Neutrophil (primary cell): ENCODE measurements at regions not wholly inside any gene's neighbourhood (a gene's known extent, or its start where the extent isn't known, plus 50 kb on each side); places are given as distances from the start of the nearest gene placed in this dataset.

Source experiments
- H3K27ac ChIP-seq: fragments of 200-600 bp; sonication (generic); 2 replicates; pipeline ENCODE4 v1.5.1; 2016; ENCODE audit warnings: mild to moderate bottlenecking, moderate library complexity
- H3K27me3 ChIP-seq: fragments of 200-600 bp; sonication (generic); 2 replicates; pipeline ENCODE4 v1.6.0; 2016; ENCODE audit warnings: mild to moderate bottlenecking
- H3K36me3 ChIP-seq: fragments of 200-600 bp; sonication (generic); 2 replicates; pipeline ENCODE4 v1.5.1; 2017
- H3K4me1 ChIP-seq, 2 experiments: fragments of 200-600 bp in 1 of 2; sonication (generic) in 1 of 2; 1 replicate in 1 of 2; 2 replicates in 1 of 2; pipeline versions ENCODE4 v1.5.1 to v1.6.1; 2013 to 2016; ENCODE audit warnings: low read depth in 1 of 2, low read length in 1 of 2, mild to moderate bottlenecking in 1 of 2, moderate library complexity in 1 of 2; ENCODE audit not compliant: control insufficient read depth in 1 of 2, insufficient read depth in 1 of 2
- H3K4me3 ChIP-seq, 2 experiments: fragments of 200-600 bp in 1 of 2; sonication (generic) in 1 of 2; 1 replicate in 1 of 2; 2 replicates in 1 of 2; pipeline ENCODE4 v1.5.1; 2013 to 2016; ENCODE audit warnings: low read depth in 1 of 2, low read length in 1 of 2, mild to moderate bottlenecking in 1 of 2, moderate library complexity in 1 of 2
- H3K9me3 ChIP-seq: fragments of 200-600 bp; sonication (generic); 2 replicates; pipeline ENCODE4 v1.5.1; 2016
- TF ChIP-seq, protein P1 (sequence below): fragments of 200-600 bp; sonication (generic); IDR thresholded peaks from 2 replicates; pipeline ENCODE4 v1.5.1; 2016; ENCODE audit warnings: antibody characterized with exemption

DNA sequence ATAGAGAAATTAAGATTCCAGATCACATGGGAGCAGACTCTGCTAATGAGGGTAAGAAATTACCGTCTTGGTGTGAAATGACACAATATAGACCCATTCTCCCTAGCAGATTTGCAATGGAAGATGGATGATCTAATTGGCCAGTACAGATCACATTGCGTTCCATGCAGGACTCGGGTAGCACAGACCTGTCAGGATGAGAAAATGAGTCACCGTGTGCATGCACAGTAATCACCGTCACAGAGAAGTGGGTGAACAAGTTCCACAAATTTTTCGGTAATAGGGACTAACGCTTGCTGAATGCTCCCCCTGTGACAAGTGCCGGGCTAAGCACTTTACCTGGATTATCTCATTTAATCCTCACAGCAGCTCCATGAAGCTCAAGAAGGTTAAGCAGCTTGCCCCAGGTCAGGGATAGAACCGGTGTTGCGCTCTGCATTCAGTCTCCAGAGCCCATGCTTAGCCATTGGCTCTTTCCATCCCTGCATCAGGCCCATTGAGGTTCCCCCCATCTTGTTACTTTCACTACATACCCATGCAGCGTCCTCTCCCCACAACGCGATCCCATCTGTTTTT, 375.6 kb downstream of the FBXW7 start:
- TF ChIP-seq, protein P1, sequence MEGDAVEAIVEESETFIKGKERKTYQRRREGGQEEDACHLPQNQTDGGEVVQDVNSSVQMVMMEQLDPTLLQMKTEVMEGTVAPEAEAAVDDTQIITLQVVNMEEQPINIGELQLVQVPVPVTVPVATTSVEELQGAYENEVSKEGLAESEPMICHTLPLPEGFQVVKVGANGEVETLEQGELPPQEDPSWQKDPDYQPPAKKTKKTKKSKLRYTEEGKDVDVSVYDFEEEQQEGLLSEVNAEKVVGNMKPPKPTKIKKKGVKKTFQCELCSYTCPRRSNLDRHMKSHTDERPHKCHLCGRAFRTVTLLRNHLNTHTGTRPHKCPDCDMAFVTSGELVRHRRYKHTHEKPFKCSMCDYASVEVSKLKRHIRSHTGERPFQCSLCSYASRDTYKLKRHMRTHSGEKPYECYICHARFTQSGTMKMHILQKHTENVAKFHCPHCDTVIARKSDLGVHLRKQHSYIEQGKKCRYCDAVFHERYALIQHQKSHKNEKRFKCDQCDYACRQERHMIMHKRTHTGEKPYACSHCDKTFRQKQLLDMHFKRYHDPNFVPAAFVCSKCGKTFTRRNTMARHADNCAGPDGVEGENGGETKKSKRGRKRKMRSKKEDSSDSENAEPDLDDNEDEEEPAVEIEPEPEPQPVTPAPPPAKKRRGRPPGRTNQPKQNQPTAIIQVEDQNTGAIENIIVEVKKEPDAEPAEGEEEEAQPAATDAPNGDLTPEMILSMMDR: no peak
- Histone ChIP-seq H3K4me3 (no peak overlapping the region), H3K36me3 (no peaks in the 10 kb centered on the region), H3K27ac (no peak overlapping the region), H3K9me3 (no peaks in the 10 kb centered on the region), H3K4me1 (no peaks in the 10 kb centered on the region), H3K27me3 (peaks cover 4% of the 10 kb centered on the region)

DNA sequence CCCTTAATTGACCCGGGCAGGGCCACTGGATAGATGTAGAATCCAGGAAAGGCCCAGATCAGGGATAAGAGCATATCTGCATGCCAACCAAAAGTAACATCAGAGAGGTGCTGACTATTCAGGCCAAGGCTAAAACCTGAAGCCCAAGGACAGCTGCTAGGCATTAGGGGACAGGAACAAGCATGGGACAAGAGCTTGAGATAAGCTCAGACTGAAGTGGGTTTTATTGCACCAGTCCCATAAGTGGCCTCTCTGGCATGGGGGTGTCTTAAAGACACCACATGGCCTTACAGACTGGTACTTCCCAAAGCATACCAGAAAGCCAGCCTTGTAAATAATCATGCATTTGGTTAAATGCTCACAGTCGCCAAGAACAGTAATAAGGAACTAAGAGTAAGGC, 376.1 kb downstream of the FBXW7 start:
- no peak overlapping the region for H3K4me3 ChIP-seq
- TF ChIP-seq, protein P1: no peak
- H3K4me1 ChIP-seq: no peaks in the 10 kb centered on the region
- no peak overlapping the region for H3K27ac ChIP-seq
- H3K36me3 ChIP-seq: no peaks in the 10 kb centered on the region
- H3K27me3 ChIP-seq: peaks cover 4% of the 10 kb centered on the region
- H3K9me3 ChIP-seq: no peaks in the 10 kb centered on the region

DNA sequence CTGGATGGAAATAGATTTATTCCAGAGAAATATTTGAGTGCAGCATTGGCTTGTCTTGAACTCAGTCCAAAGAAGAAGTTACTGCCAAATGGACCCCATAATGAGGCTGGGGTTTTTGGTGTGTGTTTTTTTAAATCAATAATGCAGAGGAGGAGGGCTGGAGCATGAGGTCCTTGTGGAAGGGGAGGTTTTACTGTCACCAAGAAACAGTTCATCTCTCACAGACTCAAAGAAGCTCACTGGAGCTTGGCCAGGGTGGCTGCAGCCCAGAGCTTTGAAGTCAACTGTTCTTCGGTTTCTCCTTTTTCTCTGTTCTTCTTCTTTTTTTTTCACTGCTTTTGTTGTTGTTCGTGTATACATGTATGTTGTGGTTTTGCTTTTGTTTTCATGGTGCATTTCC, 377.7 kb downstream of the FBXW7 start:
- H3K4me1 ChIP-seq: no peaks in the 10 kb centered on the region
- TF ChIP-seq, protein P1: no peak
- no peaks in the 10 kb centered on the region for H3K36me3 ChIP-seq
- H3K27ac ChIP-seq: no peak overlapping the region
- no peak overlapping the region for H3K4me3 ChIP-seq
- peaks cover 4% of the 10 kb centered on the region for H3K27me3 ChIP-seq
- no peaks in the 10 kb centered on the region for H3K9me3 ChIP-seq

DNA sequence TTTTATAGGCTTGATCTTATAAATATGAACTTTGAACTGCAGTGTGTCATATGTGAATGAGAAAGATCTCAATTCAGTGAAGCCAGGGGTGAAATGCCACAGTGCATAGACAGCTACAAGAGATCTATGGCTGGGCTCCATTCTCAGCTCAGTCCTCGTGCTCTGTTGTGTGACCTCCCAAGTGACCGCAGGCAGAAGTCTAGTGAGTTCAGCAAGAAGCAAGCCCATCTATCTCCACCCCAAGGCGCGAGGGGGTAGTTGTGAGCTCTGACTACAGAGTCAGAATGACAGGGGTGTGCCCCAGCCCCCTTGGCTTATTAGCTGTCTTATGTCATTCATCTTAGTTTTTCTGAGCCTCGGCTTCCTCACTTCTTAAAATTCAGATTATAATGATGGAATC, 378.3 kb downstream of the FBXW7 start:
- no peak overlapping the region for H3K27ac ChIP-seq
- H3K9me3 ChIP-seq: no peaks in the 10 kb centered on the region
- no peaks in the 10 kb centered on the region for H3K36me3 ChIP-seq
- H3K4me3 ChIP-seq: no peak overlapping the region
- H3K27me3 ChIP-seq: peaks cover 3% of the 10 kb centered on the region
- no peaks in the 10 kb centered on the region for H3K4me1 ChIP-seq
- TF ChIP-seq, protein P1: no peak

DNA sequence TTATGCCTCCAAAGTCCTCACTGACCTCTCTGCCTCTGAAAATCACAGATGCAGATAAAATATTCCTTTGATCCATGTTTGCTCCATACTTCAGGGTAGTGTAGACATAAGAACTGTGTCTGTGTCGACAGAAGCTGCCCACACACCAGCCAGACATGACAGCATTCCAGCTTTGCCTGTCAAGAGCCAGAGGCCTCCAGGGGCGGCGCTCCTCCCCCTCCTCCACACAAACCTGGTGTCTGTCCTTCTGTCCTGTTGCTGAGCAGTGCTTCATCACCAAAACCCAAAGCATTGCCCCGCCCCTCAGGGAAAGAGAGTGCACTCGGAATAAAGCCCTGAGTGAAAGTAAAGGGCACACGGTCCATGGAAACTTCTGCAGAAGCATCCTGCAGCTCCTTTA, 379.4 kb downstream of the FBXW7 start:
- Histone ChIP-seq H3K27ac (no peak overlapping the region), H3K36me3 (no peaks in the 10 kb centered on the region), H3K9me3 (no peaks in the 10 kb centered on the region), H3K4me3 (no peak overlapping the region), H3K27me3 (no peaks in the 10 kb centered on the region), H3K4me1 (no peaks in the 10 kb centered on the region)
- TF ChIP-seq, protein P1: no peak

DNA sequence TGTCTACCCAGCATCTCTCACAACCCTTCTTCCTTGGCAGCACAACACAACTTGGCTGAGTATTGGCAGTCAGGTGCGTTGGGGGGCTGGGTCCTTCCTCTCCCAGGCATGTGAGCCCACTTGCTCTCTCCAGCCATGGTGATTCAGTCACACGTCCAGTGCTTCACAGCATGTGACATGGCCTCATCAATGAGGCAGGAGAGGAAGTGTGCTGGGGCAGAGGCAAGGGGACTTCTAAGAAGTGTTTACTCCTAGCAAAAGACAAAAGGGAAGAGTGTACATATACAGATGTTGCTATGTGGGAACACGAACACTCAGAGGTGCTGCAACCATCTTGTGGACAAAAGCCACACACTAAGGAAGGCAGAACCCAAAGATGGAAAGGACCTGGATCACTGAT, 380.8 kb downstream of the FBXW7 start:
- H3K9me3 ChIP-seq: no peaks in the 10 kb centered on the region
- H3K36me3 ChIP-seq: no peaks in the 10 kb centered on the region
- no peaks in the 10 kb centered on the region for H3K27me3 ChIP-seq
- no peak overlapping the region for H3K27ac ChIP-seq
- TF ChIP-seq, protein P1: no peak
- no peaks in the 10 kb centered on the region for H3K4me1 ChIP-seq
- no peak overlapping the region for H3K4me3 ChIP-seq
